Mammary epithelial cell (primary cell): ENCODE measurements at regions not wholly inside any gene's neighbourhood (a gene's known extent, or its start where the extent isn't known, plus 50 kb on each side); places are given as distances from the start of the nearest gene placed in this dataset.

Experiments used
- CTCF ChIP-seq, 2 donors: IDR thresholded peaks in 1 of 2; conservative IDR thresholded peaks in 1 of 2; 2 replicates each; pipeline ENCODE4 v1.5.1; 2011 to 2012; ENCODE audit warnings: inconsistent platforms in 2 of 2, low read length in 2 of 2, mild to moderate bottlenecking in 2 of 2, control low read depth in 1 of 2, low read depth in 1 of 2; ENCODE audit not compliant: insufficient read depth in 1 of 2; ENCODE audit errors: extremely low read depth in 1 of 2
- EZH2 ChIP-seq: IDR thresholded peaks from 2 replicates; pipeline ENCODE4 v1.6.1; 2012; ENCODE audit warnings: low read length, inconsistent platforms, borderline replicate concordance

- no peak for TF ChIP-seq CTCF (conservative IDR thresholded peaks at IDR 0.05 in 1 of 2, IDR thresholded peaks at IDR 0.05 in 1 of 2; ENCODE audit: extremely low read depth in 1 of 2, insufficient read depth in 1 of 2, low read depth in 1 of 2, low read length in 2 of 2)
- TF ChIP-seq EZH2 = no peak
Observed at GRCh38 chr5:3661755-3662296, 66.2 kb downstream of the IRX1 start.
